Pulmonary artery endothelial cell (primary cell): ENCODE measurements at regions not wholly inside any gene's neighbourhood (a gene's known extent, or its start where the extent isn't known, plus 50 kb on each side); places are given as distances from the start of the nearest gene placed in this dataset.
"Not testable (repeated sequence)": the region's sequence is repeated elsewhere in the genome, so short reads cannot be mapped to it uniquely, and the experiment has no call there.

Source experiments
- DNase-seq: peaks from one replicate; pipeline ENCODE4 v3.0.0-alpha.2; 2011; ENCODE audit warnings: low read depth, low spot score

DNA sequence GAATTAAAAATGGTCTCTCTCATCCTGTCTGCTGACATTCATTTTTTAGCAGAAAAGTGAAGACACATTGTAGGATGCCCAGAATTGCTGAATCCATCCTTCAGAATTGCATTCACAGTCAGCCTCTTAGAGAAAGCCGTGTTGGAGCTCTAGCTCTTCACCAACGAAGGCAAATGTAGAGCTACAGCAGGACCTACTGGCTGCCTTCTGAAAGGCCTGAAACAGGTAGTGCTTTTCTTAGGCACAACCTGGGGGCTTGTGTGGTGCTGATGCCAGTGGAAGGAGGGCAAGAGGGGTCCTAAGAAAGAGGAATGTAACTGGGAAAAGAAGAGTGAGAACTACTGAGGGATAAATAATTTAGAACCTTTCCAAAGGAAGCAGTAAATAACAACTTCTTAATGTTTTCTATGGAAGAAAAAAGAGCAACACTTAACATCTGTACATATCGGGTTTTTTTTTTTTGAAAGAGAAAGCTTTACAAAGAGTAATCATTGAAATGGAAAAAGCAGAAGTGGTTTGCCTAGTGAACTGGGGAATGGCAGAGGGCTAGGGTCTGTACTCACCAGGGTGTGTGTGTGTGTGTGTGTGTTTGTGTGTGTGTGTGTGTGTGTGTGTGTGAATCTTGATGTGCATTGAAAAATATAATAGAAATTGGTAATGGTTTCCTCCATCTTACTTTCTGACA, 297.8 kb downstream of the SATB1 start:
- no peak for DNase-seq

DNA sequence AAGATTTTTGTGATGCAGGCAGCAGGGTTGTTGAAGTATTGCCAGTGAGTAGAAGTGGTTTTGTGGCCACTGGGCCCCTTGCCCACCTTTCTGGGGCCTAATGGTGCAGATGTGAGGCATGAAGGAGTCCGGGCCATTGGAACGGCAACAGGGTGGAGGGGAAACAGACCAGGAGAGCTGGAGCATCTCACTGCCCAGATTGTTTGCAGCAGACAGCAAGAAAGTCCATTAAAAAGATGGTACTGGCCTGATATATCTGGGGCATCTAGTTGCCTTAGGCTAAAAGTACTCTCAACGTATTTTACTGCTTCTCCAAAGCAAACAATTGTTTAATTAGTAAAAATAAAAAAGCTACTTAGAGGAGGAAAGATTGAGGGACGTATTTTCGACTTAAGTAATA, 298.4 kb downstream of the SATB1 start:
- no peak for DNase-seq

DNA sequence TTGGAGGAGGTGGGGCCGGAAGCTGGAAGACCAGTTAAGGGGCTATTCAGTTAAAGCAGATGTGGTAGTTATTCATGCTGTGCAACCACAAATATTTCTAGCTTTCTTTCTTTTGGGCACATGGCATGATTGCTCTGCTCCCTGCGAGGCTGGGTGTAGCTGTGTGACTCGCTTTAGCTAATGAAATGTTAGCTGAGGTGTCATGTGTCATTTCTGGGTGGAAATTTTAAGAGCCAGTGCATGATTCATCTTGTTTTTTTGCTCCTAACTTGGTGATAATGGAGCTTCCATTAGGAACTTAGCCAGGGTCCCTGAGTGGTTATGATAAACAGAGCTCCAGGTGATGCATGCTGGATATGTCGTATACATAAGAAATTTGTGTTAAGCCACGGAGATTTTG, 300.6 kb downstream of the SATB1 start:
- DNase-seq, result no peak

DNA sequence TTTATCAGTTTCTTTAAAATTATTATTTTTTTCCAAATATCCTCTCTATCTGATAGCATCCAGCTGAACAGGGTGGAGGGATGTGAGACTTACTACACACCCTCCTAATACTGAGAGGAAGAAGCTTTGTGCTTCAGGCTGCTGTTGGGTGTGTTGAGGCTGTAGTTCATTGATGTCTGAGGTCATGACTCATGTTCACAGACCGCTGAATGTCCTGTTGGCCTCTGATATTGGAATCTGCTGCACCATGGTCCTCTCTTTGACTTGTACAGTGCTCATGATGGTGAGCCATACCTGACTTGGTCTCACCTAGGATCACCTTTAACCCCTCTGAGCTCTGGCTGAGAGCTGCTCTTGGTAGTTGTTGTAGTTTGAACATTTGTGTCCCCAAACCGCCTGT, 302.9 kb downstream of the SATB1 start:
- DNase-seq, result no peak

DNA sequence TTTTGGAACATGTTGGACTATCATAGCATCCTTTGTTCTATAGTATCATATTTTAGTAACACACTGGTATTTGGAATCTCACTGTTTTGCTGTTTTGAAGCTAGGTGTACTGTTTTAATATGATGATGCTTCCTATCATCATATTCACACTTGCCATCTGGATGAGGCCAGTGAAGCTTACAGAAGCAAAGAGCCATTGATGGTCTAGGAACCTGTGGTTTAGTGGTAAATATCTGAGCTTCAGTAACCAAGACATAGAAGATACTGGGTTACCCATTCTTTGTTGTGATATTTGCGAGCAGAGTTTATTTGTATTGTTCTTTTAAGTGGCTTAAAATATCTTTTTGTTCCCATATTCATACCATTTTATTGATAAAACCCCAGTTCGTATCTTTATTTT, 304.1 kb downstream of the SATB1 start:
- DNase-seq, result no peak

DNA sequence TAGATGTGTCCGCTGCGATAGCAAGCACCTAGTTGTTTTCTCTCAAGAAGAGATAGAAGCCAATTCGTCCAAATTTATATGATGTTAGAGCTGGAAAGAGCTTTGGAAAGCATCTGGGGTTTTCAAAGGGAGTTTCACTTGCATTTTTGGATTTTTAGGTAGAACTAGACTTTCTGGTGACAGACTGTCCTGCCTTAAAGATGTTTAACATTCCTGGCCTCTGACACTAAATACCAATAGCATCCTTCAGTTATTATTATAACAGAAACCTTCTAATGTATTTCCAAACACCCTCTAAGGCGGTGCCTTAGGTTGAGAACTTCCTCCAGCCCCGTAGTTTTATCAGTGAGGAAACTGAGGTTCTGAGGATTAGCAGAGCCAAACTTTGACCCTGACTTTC, 305.3 kb downstream of the SATB1 start:
- DNase-seq, result no peak

DNA sequence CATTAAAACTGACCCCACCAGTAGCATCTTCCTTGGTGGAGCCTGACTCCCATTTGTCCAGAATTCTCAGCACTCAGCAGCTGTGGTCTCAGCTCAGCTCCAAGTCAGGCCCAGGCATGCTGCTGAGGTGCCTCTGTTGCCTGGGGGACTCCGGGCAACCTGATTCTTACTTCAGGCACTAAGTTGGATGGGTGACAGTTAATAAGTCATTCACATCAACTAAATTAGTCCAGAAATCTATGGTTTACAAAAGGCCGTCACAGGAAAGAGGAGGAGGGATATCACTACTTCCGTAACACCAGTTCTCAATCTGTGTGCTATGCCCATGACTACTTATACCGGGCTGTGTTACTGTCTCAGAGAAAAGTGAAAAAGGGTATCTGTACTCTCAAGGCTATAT, 310.2 kb downstream of the SATB1 start:
- no peak for DNase-seq

DNA sequence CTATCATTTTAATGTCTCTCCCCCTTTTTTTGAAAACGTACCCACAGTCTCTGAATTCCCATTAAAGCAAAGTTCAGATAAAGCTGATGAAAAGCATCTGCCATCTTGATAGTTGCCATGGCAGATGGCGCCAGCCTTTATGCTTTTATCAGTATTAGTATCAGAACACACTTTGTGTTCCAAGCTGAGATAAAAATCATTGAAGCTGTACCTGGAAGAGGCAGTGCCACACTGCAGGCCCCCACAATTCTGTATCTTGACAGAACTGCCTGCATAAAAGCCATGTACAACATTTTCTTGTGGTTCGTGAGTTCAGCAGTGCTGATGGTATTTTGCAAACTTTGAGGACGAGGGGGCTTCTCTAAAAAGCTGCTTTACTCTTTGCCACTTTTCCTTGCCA, 311.7 kb downstream of the SATB1 start:
- no peak for DNase-seq

DNA sequence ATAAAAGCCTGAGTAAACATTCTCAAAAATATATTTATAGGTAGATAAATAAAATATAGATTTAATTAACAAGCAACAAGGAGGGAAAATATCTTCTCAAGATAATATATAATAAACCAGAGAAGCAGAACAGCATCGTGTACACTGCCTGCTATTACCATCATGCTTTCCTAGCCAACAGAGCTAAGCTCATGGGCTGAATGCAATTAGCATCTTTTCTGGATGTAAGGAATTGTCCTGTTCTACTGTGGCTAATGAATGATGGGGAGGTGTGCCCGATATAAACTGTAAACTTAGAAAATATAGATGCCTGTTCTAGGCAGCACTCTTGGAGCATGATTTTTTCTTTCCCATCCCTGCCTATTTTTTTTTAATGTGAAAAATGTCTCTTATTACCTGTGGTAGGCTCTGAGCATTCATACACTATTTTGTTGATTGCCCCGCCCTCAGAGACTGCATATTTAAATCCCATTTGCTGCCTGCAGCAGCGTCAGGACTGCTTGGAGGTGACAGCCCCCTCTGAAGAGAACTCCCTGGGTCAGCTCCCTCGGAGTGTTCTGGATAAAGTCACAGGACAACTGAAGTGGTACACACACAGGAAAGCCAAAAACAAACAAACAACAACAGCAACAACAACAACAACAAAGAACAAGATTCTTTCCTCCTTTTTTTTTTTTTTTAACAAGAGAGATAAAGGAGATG, 312.3 kb downstream of the SATB1 start:
- no peak for DNase-seq

DNA sequence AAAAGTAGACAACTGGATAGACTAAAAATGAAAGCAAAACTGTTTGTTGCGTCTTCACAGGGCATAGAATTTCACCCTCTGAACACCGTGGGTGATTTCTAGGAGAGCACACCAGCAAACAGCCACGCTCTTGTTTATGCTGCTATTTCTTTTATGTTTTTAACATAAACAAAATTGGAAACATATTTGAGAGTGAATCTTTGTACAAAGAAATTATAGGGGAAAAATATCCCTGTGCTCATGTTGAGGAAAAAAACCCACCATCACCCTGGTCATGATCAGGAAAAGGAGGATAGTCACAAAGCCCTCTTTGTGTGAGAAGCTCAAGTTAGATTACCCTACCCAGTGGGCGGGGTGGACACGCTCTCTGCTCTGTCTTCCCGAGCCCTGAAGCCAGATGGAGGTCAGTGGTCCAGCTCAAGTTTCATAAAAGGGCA, 313.3 kb downstream of the SATB1 start:
- DNase-seq, result no peak

DNA sequence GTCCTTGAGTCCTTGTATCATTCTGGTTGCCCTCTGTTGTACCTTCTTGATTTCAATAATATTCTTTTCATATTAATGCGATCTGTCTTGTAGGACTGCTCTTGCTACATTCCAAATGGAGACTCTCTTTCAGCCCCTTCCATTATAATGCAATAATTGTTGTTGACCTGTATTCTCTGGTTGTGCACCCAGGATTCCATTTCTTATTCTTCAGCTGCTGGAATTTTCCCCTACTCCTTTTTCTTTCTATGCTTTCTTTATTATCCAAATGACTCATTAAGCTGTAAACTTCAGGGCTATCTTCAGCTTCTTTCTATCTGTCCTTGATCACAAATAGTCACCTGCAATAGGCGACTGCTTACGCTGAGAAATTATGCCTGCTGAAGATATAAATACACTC, 321.5 kb downstream of the SATB1 start:
- no peak for DNase-seq

DNA sequence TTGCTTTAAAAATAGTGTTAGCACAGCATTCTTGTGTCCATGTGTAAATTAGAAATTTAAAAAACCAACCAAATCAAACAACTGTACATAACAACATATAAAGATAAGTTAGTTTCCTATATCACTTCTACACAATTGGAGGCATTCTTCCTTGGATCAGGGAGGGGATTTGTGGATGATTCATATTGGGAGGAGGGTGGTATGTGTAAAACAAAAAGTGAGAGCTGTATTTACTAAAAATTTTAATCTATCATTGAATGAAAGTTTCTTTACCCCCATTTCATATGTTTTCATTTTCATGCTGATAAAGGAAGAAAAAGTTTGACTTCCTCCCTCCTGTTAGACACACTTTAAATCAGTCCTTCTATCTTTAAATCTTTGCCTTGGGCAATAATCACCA, 325.0 kb downstream of the SATB1 start:
- DNase-seq, result no peak

DNA sequence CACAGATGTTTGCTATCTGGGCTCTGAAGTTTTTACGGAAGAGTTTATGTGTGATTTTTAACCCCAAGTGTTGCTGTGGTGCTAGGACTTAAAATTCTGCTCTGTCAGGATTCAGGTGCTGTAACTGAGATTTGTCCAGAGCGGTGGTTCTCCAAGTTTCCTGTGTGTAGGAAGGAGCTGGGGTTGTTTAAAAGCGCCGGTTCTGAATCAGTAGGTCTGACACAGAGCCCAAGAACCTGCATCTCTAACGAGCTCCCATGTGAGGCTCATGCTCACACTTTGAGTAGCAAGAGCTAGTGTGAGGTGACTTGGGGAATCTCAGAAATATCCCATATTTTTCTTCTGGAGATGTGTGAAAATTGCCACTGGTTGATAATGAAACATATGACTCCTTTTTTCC, 325.5 kb downstream of the SATB1 start:
- no peak for DNase-seq

DNA sequence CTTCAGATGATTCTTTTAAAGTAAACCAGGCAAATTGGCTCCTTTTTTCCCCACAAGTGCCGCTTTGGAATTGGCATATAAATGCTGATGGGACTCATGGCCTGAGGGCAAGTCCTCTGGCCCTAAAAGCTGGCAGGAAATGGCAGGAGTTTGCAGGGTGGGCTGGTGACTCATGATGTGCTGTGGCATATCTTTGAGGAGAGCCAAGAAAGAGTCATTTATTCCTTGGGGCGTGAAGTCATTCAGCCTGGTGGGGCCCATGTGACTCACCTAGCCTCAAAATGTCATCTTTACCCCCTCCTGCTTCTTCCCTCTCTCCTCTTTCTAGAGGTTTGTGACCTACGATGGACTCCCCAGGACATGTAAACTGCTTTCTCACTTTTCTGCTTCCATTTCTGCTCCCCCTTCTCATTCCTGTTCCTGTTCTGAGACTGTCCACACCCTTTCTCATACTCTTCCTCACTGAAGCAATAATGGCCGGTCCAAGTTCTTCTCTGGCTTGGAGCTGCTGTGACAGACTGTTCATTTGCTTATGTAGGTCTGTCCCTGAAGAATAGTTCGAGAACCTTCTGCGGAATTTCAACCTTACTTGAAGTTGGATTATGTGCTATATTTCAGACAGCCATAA, 326.1 kb downstream of the SATB1 start:
- no peak for DNase-seq

DNA sequence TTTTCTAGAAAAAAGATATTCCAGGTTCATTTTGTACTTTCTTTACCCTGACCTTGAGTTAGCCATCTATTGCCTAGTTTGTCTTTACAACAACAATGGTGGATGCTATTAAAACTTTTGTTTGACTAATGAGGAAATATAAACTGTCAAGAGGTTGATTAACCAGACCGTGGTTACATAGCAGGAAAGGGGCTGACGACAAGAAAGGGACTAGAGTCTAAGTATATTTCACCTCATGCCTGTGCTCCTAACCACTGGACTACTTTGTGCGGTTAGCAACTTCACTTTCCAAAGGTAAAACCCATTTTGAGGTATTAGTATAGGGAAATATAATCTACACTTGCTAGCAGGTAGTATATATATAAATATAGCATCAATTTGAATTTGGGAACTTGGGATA, 327.1 kb downstream of the SATB1 start:
- no peak for DNase-seq

DNA sequence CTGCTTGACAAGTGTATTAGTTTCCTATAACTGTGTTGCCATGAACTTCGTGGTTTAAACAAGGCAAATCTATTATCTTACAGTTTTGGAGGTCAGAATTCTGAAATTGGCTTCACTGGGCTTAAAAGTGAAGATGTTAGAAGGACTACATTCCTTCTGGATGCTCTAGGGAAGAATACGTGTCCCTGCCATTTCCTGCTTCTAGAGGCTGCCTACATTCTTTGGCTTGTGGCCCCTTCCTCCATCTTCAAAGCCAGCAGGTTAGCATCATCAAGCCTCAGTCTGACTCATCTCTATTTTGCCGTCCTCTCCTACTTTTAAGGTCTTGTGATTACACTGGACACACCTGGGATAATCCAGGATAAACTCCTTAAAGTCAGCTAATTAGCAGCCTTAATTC, 327.7 kb downstream of the SATB1 start:
- DNase-seq, result no peak

DNA sequence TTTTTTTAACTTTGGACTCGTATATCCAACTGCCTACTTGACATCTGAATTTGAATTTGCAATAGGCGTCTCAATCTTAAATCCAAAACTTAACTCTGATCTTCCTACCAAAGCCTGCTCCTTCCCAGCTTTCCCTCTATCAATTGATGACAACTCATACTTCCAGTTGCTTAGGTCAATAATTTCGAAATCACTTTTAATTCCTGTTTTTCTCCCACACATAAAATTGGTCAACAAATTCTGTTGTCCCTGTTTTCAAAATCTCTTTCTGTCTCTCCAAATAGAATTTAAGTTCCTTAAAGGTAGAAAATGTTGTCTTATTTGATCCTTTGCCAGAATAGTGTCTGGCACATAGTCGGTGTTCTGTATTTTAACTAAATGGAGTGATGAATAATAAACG, 332.4 kb downstream of the SATB1 start:
- DNase-seq, result no peak

DNA sequence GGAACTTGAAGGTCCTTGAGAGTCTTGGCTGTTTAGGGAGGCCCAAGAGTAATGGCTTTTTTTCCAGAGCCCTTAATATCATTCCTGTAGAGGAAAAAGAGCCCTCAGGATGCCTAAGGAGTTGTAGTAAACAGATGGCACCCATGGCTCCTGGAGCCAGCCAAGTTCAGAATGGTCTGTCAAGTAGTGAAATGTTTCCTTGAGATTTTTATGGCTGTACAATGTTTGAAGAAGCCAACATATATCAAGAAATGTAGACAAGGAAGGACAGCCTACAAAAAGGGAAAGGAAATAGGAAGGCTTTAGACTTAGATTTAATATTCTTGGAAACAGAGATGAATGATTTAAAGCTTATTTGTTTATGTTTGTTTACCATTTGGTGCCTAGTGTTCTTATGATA, 334.8 kb downstream of the SATB1 start:
- DNase-seq, result no peak

DNA sequence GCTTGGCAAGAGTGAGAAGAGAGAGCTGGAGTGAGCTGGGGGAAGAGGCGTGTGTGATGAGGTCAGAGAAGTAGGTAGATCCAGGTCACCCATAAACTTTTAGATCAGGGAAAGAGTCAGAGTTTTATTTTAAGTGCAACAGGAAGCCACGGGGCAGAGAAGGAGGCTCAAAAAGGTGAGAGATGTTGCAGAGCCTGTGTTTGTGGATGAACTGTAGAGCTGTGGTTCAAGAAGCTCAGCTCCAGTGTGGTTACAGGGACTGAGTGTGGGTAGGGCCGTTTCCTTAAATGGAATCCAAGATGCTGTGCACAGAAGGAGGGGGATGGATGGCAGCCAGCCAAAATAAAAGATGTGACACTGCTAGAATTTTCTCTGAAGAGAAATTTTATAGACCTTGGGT, 337.2 kb downstream of the SATB1 start:
- no peak for DNase-seq

DNA sequence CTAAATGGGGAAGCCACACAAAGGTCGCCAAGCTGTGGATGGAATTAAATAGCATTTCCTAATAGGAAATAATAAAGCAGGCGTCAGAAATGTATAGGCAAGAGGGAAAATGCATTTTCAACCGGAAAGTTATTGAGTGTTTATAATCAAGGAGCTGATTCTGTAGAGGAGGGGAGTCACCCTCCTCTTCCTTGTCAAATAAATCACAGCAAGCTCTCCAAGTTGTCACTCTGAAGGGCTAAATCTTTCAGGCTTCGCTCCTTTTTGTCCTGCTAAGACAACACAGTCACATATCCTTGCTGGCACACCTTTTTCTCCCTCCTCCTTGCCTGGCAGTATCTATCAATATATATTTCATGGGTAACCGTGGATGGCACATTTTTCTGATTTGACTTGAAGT, 338.4 kb downstream of the SATB1 start:
- no peak for DNase-seq

DNA sequence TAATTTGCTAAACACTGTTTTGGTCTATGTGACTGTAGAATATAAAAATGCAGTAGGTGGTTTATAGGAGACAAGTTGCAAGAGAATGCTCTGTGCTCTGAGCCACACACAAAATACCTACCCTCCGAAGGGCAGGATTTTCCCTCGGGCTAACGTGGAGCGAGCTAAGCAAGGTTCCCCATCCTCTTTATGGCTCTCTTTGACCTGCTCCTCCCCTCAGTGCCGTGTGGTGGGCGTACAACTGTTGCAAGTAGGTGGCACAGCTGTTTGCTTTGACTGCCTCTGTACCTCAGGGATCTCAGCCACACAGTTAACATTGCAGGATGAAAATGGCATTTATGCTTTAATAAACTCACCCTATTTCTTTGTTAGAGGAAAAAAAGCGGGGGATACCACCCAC, 339.1 kb downstream of the SATB1 start:
- no peak for DNase-seq

DNA sequence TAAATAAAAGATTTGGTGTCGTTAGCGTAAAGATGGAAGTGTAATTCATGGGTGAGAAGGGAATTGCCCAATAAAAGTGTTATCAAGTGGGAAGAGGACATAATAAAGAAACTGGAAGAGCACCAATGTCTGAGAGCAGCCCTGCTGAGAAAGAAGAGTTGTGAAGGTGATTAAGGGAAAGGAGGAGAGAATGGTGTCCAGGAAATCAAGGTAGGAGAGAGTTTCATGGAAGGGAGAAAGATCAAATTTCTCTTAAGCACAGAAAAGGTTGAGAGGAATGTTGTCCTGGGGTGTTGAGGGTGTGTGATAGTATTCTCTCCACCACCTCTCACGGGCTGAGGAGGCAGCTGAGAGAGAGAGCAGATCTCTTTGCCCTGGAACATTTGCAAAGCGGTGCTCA, 339.7 kb downstream of the SATB1 start:
- DNase-seq, result no peak

DNA sequence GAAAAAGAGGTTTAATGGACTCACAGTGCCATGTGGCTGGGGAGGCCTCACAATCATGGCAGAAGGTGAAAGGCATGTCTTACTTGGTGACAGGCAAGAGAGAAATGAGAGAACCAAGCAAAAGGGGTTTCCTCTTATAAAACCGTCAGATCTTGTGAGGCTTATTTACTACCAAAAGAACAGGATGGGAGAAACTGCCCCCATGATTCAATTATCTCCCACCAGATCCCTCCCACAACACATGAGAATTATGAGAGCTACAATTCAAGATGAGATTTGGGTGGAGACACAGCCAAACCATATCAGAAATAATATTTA, 340.8 kb upstream of the TBC1D5 start:
- not testable (repeated sequence) for DNase-seq
